Stimulated activated naive CD8-positive, alpha-beta T cell treated with anti-CD3 and anti-CD28 coated beads, Interleukin-15, Interleukin-2, amounts not matched to agents 100 ng/mL and 50 ng/mL, for 24 hours (primary cell): ENCODE measurements at regions not wholly inside any gene's neighbourhood (a gene's known extent, or its start where the extent isn't known, plus 50 kb on each side); places are given as distances from the start of the nearest gene placed in this dataset.

Source experiments
- H3K27ac Mint-ChIP-seq: one replicate; pipeline ENCODE4 v1.8.0; 2021; ENCODE audit warnings: mild to moderate bottlenecking, mixed read lengths
- H3K27me3 Mint-ChIP-seq: one replicate; pipeline ENCODE4 v1.8.0; 2021; ENCODE audit warnings: mixed read lengths
- H3K36me3 Mint-ChIP-seq: one replicate; pipeline ENCODE4 v1.8.0; 2021; ENCODE audit warnings: low read depth, mixed read lengths
- H3K4me1 Mint-ChIP-seq: one replicate; pipeline ENCODE4 v1.8.0; 2021; ENCODE audit warnings: low read depth, mixed read lengths
- H3K4me3 Mint-ChIP-seq: one replicate; pipeline ENCODE4 v1.8.0; 2021; ENCODE audit warnings: mild to moderate bottlenecking, mixed read lengths
- H3K9me3 Mint-ChIP-seq: one replicate; pipeline ENCODE4 v1.8.0; 2021; ENCODE audit warnings: mixed read lengths

GRCh38 chr9:27888661-27889295 is 315.5 kb upstream of the C9orf72 start:
- H3K27ac Mint-ChIP-seq, result no peak overlapping the region
- H3K4me3 Mint-ChIP-seq, result no peak overlapping the region
- no peaks in the 10 kb centered on the region for H3K36me3 Mint-ChIP-seq
- H3K9me3 Mint-ChIP-seq, result peaks cover 9% of the 10 kb centered on the region
- peaks cover 7% of the 10 kb centered on the region for H3K27me3 Mint-ChIP-seq
- no peaks in the 10 kb centered on the region for H3K4me1 Mint-ChIP-seq

GRCh38 chr9:27924502-27924901 is 351.2 kb upstream of the C9orf72 start:
- Mint-ChIP-seq H3K27ac (no peak overlapping the region), H3K4me1 (no peaks in the 10 kb centered on the region), H3K4me3 (no peak overlapping the region), H3K27me3 (no peaks in the 10 kb centered on the region), H3K36me3 (no peaks in the 10 kb centered on the region), H3K9me3 (peaks cover 3% of the 10 kb centered on the region)

GRCh38 chr9:27925815-27926214 is 352.5 kb upstream of the C9orf72 start:
- Mint-ChIP-seq H3K36me3 (no peaks in the 10 kb centered on the region), H3K27me3 (no peaks in the 10 kb centered on the region), H3K4me3 (no peak overlapping the region), H3K4me1 (no peaks in the 10 kb centered on the region), H3K9me3 (no peaks in the 10 kb centered on the region), H3K27ac (no peak overlapping the region)

GRCh38 chr9:27929841-27930240 is 356.6 kb upstream of the C9orf72 start:
- Mint-ChIP-seq H3K4me1 (no peaks in the 10 kb centered on the region), H3K27me3 (no peaks in the 10 kb centered on the region), H3K4me3 (no peak overlapping the region), H3K36me3 (no peaks in the 10 kb centered on the region), H3K27ac (no peak overlapping the region), H3K9me3 (no peaks in the 10 kb centered on the region)

DNA sequence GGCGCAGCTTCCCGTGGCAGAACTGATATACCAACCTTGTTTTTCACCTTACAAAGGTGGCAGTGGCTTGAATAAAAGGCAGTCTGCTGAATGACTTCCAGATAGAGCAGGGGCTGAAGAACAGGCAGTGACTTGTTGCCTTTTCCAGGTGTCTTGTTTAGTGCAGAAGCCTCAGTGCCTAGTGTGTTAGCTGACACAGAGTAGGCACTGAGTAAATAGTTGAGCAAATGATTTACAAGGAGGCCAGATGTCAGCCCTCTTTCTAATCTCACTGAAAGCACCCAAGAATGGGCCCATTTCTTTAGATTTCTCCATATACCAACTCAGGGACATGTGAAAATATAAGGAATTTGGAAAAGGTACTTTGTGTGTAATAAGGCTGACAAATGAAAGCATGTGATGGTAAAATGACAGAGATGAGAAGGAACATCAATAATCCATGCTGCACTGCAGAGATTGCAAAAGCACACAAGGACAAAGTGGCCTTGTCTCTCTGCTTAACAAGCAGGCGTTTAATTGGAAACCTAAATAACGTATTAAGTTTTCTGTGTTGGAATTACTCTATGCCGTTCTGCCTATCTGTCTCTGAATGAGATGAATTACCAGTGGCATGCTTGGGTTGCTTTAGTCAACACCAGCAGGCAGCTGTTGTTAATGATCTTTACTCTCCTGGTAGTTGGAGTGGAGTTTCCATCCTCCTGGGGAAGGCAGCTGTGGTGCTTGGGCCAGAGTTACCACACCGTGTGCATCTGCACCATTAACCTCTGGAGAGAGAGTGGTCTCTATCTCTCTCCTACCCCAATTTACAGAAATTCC is 360.1 kb upstream of the C9orf72 start:
- Mint-ChIP-seq H3K9me3 (no peaks in the 10 kb centered on the region), H3K27me3 (no peaks in the 10 kb centered on the region), H3K36me3 (no peaks in the 10 kb centered on the region), H3K27ac (no peak overlapping the region), H3K4me1 (no peaks in the 10 kb centered on the region), H3K4me3 (no peak overlapping the region)

- Mint-ChIP-seq H3K27me3 (no peaks in the 10 kb centered on the region), H3K4me3 (no peak overlapping the region), H3K9me3 (no peaks in the 10 kb centered on the region), H3K36me3 (no peaks in the 10 kb centered on the region), H3K4me1 (no peaks in the 10 kb centered on the region), H3K27ac (no peak overlapping the region)
Observed at GRCh38 chr9:27934471-27934870, 361.2 kb upstream of the C9orf72 start.

- Mint-ChIP-seq H3K27ac (no peak overlapping the region), H3K4me1 (no peaks in the 10 kb centered on the region)
Observed at GRCh38 chr9:27939186-27939585, 365.9 kb upstream of the C9orf72 start.

GRCh38 chr9:27940535-27940934 is 367.3 kb upstream of the C9orf72 start:
- Mint-ChIP-seq H3K27me3 (no peaks in the 10 kb centered on the region), H3K36me3 (no peaks in the 10 kb centered on the region), H3K27ac (no peak overlapping the region), H3K4me3 (no peak overlapping the region), H3K4me1 (no peaks in the 10 kb centered on the region), H3K9me3 (peaks cover 3% of the 10 kb centered on the region)

More at GRCh38 chr9:27939186-27939585, 365.9 kb upstream of the C9orf72 start:
- Mint-ChIP-seq H3K36me3 (no peaks in the 10 kb centered on the region), H3K9me3 (peaks cover 3% of the 10 kb centered on the region), H3K27me3 (no peaks in the 10 kb centered on the region), H3K4me3 (no peak overlapping the region)

DNA sequence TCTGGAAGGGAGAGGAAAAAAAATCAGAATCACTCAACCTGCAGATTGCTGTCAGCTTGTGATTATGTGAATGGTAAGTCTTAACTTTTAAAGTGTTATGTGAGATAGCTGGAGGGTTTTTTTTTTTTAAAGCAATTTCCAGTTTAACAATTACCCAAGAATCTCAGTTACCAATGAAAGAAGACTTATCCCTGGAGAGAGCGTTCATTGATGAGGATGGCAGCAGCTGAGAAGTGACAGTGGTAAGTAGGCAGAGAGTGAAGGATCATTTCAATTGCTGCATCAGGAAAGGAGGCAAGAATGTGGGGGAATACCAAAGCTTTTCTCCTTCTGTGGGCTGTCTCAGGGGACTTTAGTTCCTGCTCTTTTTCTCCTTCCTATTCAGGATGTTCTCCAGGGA is 370.2 kb upstream of the C9orf72 start:
- no peak overlapping the region for H3K4me3 Mint-ChIP-seq
- H3K4me1 Mint-ChIP-seq, result no peaks in the 10 kb centered on the region
- H3K36me3 Mint-ChIP-seq, result no peaks in the 10 kb centered on the region
- no peak overlapping the region for H3K27ac Mint-ChIP-seq
- H3K9me3 Mint-ChIP-seq, result peaks cover 3% of the 10 kb centered on the region
- H3K27me3 Mint-ChIP-seq, result no peaks in the 10 kb centered on the region

- Mint-ChIP-seq H3K9me3 (peaks cover 3% of the 10 kb centered on the region), H3K27ac (no peak overlapping the region)
Observed at GRCh38 chr9:27945386-27945785, 372.1 kb upstream of the C9orf72 start.

GRCh38 chr9:27950382-27950781 is 377.1 kb upstream of the C9orf72 start:
- no peak overlapping the region for H3K4me3 Mint-ChIP-seq
- no peaks in the 10 kb centered on the region for H3K9me3 Mint-ChIP-seq
- H3K4me1 Mint-ChIP-seq, result no peaks in the 10 kb centered on the region
- no peak overlapping the region for H3K27ac Mint-ChIP-seq
- no peaks in the 10 kb centered on the region for H3K27me3 Mint-ChIP-seq
- H3K36me3 Mint-ChIP-seq, result no peaks in the 10 kb centered on the region

More at GRCh38 chr9:27945386-27945785, 372.1 kb upstream of the C9orf72 start:
- Mint-ChIP-seq H3K4me1 (no peaks in the 10 kb centered on the region), H3K4me3 (no peak overlapping the region), H3K27me3 (no peaks in the 10 kb centered on the region), H3K36me3 (no peaks in the 10 kb centered on the region)

GRCh38 chr9:27954858-27955257 is 381.6 kb upstream of the C9orf72 start:
- Mint-ChIP-seq H3K9me3 (no peaks in the 10 kb centered on the region), H3K27ac (no peak overlapping the region), H3K4me1 (no peaks in the 10 kb centered on the region), H3K4me3 (no peak overlapping the region), H3K36me3 (no peaks in the 10 kb centered on the region), H3K27me3 (peaks cover 5% of the 10 kb centered on the region)

DNA sequence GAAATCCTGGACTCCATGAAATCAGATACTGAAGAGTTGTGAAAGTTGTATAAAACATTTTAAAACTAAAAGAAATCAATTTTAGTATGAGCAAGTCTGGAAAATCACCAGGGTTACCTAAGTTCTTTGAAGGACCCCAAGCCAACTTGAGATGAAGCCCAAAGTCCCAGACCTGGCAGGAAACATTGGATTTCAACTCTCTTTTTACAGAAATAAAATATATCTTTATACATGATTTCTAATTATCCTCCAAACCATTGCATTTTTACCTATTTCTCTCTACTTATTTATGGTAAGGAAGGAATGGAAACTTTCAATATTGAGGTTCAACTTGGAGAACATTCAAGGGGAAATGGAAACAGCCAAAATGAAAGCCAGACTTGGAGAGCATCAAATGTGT is 390.6 kb upstream of the C9orf72 start:
- no peaks in the 10 kb centered on the region for H3K4me1 Mint-ChIP-seq
- H3K27me3 Mint-ChIP-seq, result peaks cover 5% of the 10 kb centered on the region
- no peak overlapping the region for H3K4me3 Mint-ChIP-seq
- H3K36me3 Mint-ChIP-seq, result no peaks in the 10 kb centered on the region
- no peak overlapping the region for H3K27ac Mint-ChIP-seq
- H3K9me3 Mint-ChIP-seq, result no peaks in the 10 kb centered on the region

DNA sequence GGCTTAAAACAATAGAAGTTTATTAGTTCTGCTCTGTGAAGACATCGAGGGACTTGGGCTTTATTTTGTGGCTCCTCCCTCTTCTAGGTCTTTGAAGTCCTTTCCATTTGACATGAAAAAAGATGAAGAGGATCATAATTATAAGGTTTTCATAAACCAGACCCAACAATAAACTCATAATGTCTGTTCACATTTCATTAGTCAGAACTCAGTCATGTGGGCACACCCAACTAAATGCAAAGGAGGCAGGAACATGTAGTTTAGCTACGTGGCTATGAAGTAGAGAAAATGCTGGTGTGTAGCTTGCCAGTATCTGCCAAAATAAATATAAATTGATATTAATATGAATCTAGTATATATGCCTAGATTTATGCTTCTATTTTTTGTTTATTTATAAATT is 393.9 kb upstream of the C9orf72 start:
- no peaks in the 10 kb centered on the region for H3K27me3 Mint-ChIP-seq
- no peaks in the 10 kb centered on the region for H3K36me3 Mint-ChIP-seq
- H3K9me3 Mint-ChIP-seq, result peaks cover 3% of the 10 kb centered on the region
- no peak overlapping the region for H3K4me3 Mint-ChIP-seq
- no peak overlapping the region for H3K27ac Mint-ChIP-seq
- H3K4me1 Mint-ChIP-seq, result no peaks in the 10 kb centered on the region

GRCh38 chr9:27977931-27978330 is 404.6 kb upstream of the C9orf72 start:
- Mint-ChIP-seq H3K36me3 (no peaks in the 10 kb centered on the region), H3K27me3 (no peaks in the 10 kb centered on the region), H3K9me3 (no peaks in the 10 kb centered on the region), H3K4me3 (no peak overlapping the region), H3K27ac (no peak overlapping the region), H3K4me1 (no peaks in the 10 kb centered on the region)

DNA sequence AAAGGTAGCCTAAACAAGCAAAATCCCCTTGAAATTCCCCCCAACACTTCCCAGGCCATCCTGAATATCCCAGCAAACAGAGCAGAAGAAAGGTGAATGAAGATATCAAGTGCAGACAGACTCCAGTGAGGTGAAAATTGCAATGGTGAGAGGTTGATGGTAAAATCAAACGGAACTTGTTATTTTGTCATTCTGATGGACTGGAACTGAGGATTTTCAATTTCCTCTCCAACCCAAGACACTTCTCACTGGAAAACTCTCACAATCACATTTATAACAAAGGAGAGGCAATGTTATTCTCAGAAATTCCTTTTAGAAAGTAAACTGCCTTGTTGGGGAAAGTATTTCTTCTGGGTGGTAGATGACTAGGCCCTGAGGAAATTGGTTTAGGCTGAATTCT is 412.4 kb upstream of the C9orf72 start:
- H3K4me1 Mint-ChIP-seq, result no peaks in the 10 kb centered on the region
- no peak overlapping the region for H3K4me3 Mint-ChIP-seq
- H3K27me3 Mint-ChIP-seq, result no peaks in the 10 kb centered on the region
- no peaks in the 10 kb centered on the region for H3K9me3 Mint-ChIP-seq
- no peak overlapping the region for H3K27ac Mint-ChIP-seq
- H3K36me3 Mint-ChIP-seq, result no peaks in the 10 kb centered on the region
